HG03064 (cell line): ENCODE measurements at regions not wholly inside any gene's neighbourhood (a gene's known extent, or its start where the extent isn't known, plus 50 kb on each side); places are given as distances from the start of the nearest gene placed in this dataset.

ENCODE experiments used
- ATAC-seq: cut with Tn5 transposase; IDR thresholded peaks from one replicate; pipeline ENCODE4 v1.9.1; 2021; ENCODE audit warnings: low read depth; ENCODE audit not compliant: unreplicated experiment

- no peak for ATAC-seq
These were observed 131.3 kb downstream of the WDR11 start for GRCh38 chr10:120982507-120982906.

GRCh38 chr10:120983721-120984120 lies 132.6 kb downstream of the WDR11 start:
- ATAC-seq, result no peak

- ATAC-seq, result no peak
These were observed 133.1 kb downstream of the WDR11 start for GRCh38 chr10:120984221-120984620.

GRCh38 chr10:120987359-120987758 lies 136.2 kb downstream of the WDR11 start:
- ATAC-seq, result no peak

GRCh38 chr10:120988751-120989150 lies 137.6 kb downstream of the WDR11 start:
- no peak for ATAC-seq

GRCh38 chr10:120989279-120989678 lies 138.1 kb downstream of the WDR11 start:
- ATAC-seq, result no peak

GRCh38 chr10:120989996-120990598 lies 138.9 kb downstream of the WDR11 start:
- no peak for ATAC-seq

GRCh38 chr10:120990831-120991230 lies 139.7 kb downstream of the WDR11 start:
- ATAC-seq, result no peak

GRCh38 chr10:120993089-120993488 lies 141.9 kb downstream of the WDR11 start:
- ATAC-seq, result no peak

- ATAC-seq, result no peak
These were observed 144.6 kb downstream of the WDR11 start for GRCh38 chr10:120995768-120996167.

- ATAC-seq, result no peak
These were observed 145.4 kb downstream of the WDR11 start for GRCh38 chr10:120996456-120997034.

- ATAC-seq, result no peak
These were observed 146.2 kb downstream of the WDR11 start for GRCh38 chr10:120997313-120997712.

- no peak for ATAC-seq
These were observed 146.6 kb downstream of the WDR11 start for GRCh38 chr10:120997756-120998155.

GRCh38 chr10:120998251-120998650 lies 147.1 kb downstream of the WDR11 start:
- no peak for ATAC-seq

- no peak for ATAC-seq
These were observed 147.7 kb downstream of the WDR11 start for GRCh38 chr10:120998782-120999285.

- no peak for ATAC-seq
These were observed 148.7 kb downstream of the WDR11 start for GRCh38 chr10:120999868-121000267.

- ATAC-seq, result no peak
These were observed 151.5 kb downstream of the WDR11 start for GRCh38 chr10:121002586-121003205.

GRCh38 chr10:121005948-121006587 lies 154.9 kb downstream of the WDR11 start:
- no peak for ATAC-seq

GRCh38 chr10:121007264-121007663 lies 156.1 kb downstream of the WDR11 start:
- no peak for ATAC-seq

- ATAC-seq, result no peak
These were observed 164.8 kb downstream of the WDR11 start for GRCh38 chr10:121015916-121016315.

- ATAC-seq, result no peak
These were observed 173.9 kb downstream of the WDR11 start for GRCh38 chr10:121024905-121025584.
